Fibroblast of skin of left biceps (primary cell): ENCODE measurements at regions not wholly inside any gene's neighbourhood (a gene's known extent, or its start where the extent isn't known, plus 50 kb on each side); places are given as distances from the start of the nearest gene placed in this dataset.

Source experiments
- DNase-seq, 2 experiments: peaks; one replicate each; pipeline ENCODE4 v3.0.0-alpha.2; 2013; ENCODE audit warnings: low read depth in 2 of 2

- no peak for DNase-seq
Measured at GRCh38 chr3:181660337-181660736, 51.4 kb upstream of the SOX2 start.

GRCh38 chr3:181637456-181637855, 74.3 kb upstream of the SOX2 start:
- DNase-seq = no peak

GRCh38 chr3:181637056-181637455, 74.7 kb upstream of the SOX2 start:
- DNase-seq = no peak

- no peak for DNase-seq
Measured at GRCh38 chr3:181635141-181635540, 76.6 kb upstream of the SOX2 start.

DNA sequence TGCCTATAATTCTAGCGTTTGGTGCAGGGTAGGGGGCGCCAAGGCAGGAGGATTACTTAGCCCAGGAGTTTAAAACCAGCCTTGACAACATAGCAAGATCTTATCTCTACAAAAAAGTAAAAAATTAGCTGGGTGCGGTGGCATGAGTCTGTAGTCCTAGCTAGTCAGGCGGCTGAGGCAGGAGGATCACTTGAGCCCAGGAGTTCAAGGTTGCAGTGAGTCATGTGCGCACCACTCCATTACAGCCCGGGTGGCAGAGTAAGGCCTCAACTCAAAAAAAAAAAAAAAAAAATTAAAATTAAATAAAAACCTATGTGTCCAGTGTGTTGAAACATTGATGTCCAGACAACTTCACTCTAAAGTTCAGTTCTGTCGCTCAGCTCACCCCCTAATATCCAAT, 78.2 kb upstream of the SOX2 start:
- no peak for DNase-seq

GRCh38 chr3:181631901-181632300, 79.8 kb upstream of the SOX2 start:
- DNase-seq = no peak

DNA sequence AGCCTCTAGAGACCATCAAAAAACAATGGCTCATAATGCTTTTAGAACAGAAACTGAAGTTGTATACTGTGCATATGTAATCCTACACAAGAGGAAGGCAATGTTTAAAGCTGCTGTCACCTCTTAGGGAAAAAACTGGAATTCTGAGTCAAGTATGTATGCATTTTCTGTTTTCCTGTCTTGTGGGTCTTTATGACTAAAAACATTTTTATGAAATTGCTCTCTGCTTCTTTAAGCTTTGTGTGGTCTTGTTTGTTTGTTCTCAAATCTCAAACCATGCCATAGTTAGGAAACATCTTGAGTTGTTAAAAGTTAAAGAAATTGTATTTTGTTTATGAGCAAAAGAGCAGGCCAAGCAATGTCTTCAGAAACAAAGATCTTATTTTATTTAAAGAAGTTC, 80.9 kb upstream of the SOX2 start:
- no peak for DNase-seq

DNA sequence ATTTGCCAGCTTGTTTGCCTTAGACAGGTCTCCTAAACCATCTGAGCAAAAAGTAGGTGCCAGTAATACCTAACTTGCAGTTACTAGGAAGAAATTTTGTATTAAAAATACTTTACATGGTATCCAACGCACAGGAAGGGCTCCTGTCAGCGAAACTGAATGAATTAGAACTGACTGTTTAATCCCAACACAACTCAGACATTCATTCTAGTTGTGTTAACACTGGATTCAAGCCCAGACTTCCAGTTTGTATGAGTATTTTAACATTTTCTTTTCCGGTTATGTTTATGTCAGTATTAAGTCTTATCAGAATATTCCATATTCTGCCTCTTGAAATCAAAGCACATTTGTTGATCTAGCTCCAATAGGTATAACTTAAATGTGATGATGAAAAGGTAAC, 82.0 kb upstream of the SOX2 start:
- no peak for DNase-seq

GRCh38 chr3:181629029-181629428, 82.7 kb upstream of the SOX2 start:
- DNase-seq = peak; percentile 32 to 37

- DNase-seq = no peak
Measured at GRCh38 chr3:181628384-181628783, 83.3 kb upstream of the SOX2 start.

GRCh38 chr3:181626036-181626435, 85.7 kb upstream of the SOX2 start:
- DNase-seq = no peak

DNA sequence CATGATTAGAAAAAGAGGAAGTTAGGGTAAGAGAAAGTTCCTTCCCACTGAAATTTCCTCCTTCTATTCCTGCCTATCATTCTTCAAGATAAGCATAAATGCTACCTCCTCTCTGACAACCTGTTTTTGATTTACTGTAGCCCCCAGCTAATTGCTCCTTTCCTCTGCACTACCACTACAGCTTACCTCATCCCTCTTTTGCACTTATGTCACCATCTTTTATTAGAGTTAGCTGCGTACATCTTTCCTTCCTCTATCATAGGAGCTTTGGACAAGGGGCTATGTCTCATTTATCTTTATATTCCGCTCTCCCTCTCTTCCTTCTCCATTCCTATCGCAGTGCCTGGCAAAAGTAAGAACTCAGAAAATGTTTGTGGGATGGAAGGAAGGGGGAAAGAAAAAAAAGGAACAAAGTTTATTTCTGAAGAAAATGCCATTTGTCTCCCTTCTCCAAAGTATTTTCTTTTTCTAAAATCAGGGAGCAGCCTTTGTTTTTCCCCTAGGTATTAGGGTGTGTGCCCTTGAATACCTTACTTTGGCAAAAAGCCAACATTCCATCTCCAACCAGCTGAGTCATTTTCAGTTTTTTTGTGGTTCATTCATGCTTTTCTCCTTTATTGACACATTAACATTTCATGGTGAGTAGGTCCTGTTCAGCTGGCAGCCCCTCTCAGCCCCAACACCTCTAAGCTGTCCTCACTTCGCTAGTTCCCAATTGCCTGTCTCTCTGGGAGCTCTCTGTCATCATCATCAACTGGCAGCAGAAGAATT, 87.6 kb upstream of the SOX2 start:
- no peak for DNase-seq

GRCh38 chr3:181622365-181622764, 89.4 kb upstream of the SOX2 start:
- DNase-seq = no peak

GRCh38 chr3:181619897-181620296, 91.8 kb upstream of the SOX2 start:
- DNase-seq = no peak

DNA sequence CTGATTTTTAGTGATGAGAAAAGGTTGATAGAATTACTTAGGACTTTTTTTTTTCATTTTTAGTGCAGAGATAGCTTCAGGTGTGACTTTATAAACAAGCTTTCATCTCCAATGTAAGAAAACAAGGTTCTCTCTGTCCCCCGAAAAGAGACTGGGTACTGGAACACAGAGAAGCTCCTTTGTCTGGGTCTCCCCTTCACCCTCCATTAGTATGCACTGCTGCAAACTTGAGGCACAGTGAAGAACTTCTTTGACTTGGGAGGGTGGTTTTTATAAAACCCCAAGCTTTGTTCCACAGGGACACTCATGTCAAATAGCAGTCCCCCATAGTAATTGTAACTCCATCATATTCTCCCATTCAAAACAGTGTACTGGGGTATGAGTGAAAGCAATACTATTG, 93.5 kb upstream of the SOX2 start:
- no peak for DNase-seq

- no peak for DNase-seq
Measured at GRCh38 chr3:181616088-181617070, 95.3 kb upstream of the SOX2 start.

DNA sequence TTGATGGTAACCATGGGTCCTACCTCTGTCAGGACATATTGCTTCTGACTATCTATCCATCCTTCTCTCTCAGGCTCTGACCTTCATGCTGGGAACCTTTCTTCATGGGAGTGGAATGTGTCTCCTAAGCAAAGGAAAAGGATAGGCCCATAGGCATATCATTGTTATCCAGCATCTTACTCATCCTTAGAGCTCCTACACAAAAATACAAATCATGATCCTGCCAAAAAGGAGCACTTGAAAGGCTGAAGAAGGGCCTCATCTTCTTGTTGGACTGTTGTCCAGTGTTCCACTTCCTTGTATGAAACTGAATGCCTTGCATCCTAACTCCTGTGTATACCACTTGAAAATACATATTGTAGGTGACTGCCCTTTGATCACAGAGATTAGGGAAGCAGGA, 96.1 kb upstream of the SOX2 start:
- no peak for DNase-seq

GRCh38 chr3:181614878-181615277, 96.8 kb upstream of the SOX2 start:
- no peak for DNase-seq

DNA sequence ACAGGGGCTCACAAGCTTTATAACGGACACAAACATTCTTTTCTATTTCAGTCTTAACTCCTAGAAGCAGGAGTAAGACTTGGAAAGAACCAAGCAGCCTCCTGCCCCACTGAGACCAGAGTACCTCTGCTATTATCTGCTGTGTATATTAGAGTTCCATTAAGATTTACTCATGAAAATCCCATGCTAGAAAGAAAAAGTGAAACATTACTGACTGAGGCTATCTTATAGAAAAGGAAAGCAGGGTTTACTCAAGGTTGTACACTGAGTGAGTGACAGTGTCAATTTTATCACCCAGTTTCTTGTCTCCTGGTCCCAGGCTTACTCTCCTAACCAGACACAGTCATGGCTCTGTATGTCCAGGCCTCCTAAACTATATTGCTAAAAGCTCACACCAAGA, 97.9 kb upstream of the SOX2 start:
- DNase-seq = no peak

- DNase-seq = no peak
Measured at GRCh38 chr3:181613191-181613590, 98.5 kb upstream of the SOX2 start.

- DNase-seq = no peak
Measured at GRCh38 chr3:181610973-181611265, 100.8 kb upstream of the SOX2 start.

GRCh38 chr3:181610083-181610972, 101.4 kb upstream of the SOX2 start:
- DNase-seq = no peak
